Caco-2 (cell line): ENCODE measurements at regions not wholly inside any gene's neighbourhood (a gene's known extent, or its start where the extent isn't known, plus 50 kb on each side); places are given as distances from the start of the nearest gene placed in this dataset.
"Not testable (repeated sequence)": the region's sequence is repeated elsewhere in the genome, so short reads cannot be mapped to it uniquely, and the experiment has no call there.

ENCODE experiments used
- BruUV-seq: library from RNA; stranded (reverse); fragments of 400-500 nt; replicated peaks from 2 replicates; lab custom pipeline; 2021; lab: Mats Ljungman, UMichigan
- CTCF ChIA-PET: fragments of 300-600 bp; sonication (Branson Sonifier 250); formaldehyde crosslinking; loops from one replicate; lab custom pipeline; 2022; ENCODE audit warnings: antibody characterized with exemption; lab: Charles Lee
- POLR2A ChIA-PET: fragments of 300-600 bp; sonication (Branson Sonifier 250); formaldehyde crosslinking; loops from one replicate; lab custom pipeline; 2022; ENCODE audit warnings: antibody characterized with exemption; lab: Charles Lee
- DNase-seq, 2 experiments: peaks; one replicate each; pipeline versions ENCODE4 v3.0.0 to v3.0.0-alpha.2; 2020 to 2022
- H3K27me3 ChIP-seq: replicated peaks from 2 replicates; pipeline ENCODE4 v1.6.0; 2011; ENCODE audit warnings: low read length; ENCODE audit not compliant: control insufficient read depth, insufficient read depth
- H3K36me3 ChIP-seq: 2 replicates; pipeline ENCODE4 v1.5.1; 2011; ENCODE audit warnings: low read length; ENCODE audit not compliant: control insufficient read depth, insufficient read depth
- H3K4me1 ChIP-seq: fragments of 250-450 bp; sonication (Bioruptor Pico); 2 replicates; pipeline ENCODE4 v1.5.1; 2020; ENCODE audit warnings: mild to moderate bottlenecking
- H3K4me3 ChIP-seq: 2 replicates; pipeline ENCODE4 v1.5.1; 2011; ENCODE audit warnings: low read depth, mild to moderate bottlenecking, control low read depth, low read length
- H3K9me3 ChIP-seq: fragments of 250-450 bp; sonication (Bioruptor Pico); 2 replicates; pipeline ENCODE4 v1.5.1; 2020; ENCODE audit warnings: mild to moderate bottlenecking, moderate library complexity
- H3K27ac Mint-ChIP-seq: one replicate; pipeline ENCODE4 v1.8.0; 2022; ENCODE audit warnings: mixed read lengths; ENCODE audit not compliant: unreplicated experiment
- H3K27me3 Mint-ChIP-seq: one replicate; pipeline ENCODE4 v1.8.0; 2022; ENCODE audit warnings: mixed read lengths; ENCODE audit not compliant: insufficient read depth, unreplicated experiment
- H3K36me3 Mint-ChIP-seq: one replicate; pipeline ENCODE4 v1.8.0; 2022; ENCODE audit warnings: mild to moderate bottlenecking, mixed read lengths; ENCODE audit not compliant: insufficient read depth, unreplicated experiment
- H3K4me1 Mint-ChIP-seq: one replicate; pipeline ENCODE4 v1.8.0; 2022; ENCODE audit warnings: low read depth, mixed read lengths; ENCODE audit not compliant: unreplicated experiment
- H3K4me3 Mint-ChIP-seq: one replicate; pipeline ENCODE4 v1.8.0; 2022; ENCODE audit warnings: mild to moderate bottlenecking, moderate library complexity, mixed read lengths; ENCODE audit not compliant: unreplicated experiment
- H3K9me3 Mint-ChIP-seq: one replicate; pipeline ENCODE4 v1.8.0; 2022; ENCODE audit warnings: mixed read lengths; ENCODE audit not compliant: unreplicated experiment
- intact Hi-C: fragments of 100-400 bp; cut with micrococcal nuclease; formaldehyde crosslinking; loops from one replicate; pipeline ENCODE4 v1.10.0; 2022; ENCODE audit not compliant: unreplicated experiment
- TF ChIP-seq, protein P1 (sequence below), 2 experiments: fragments of 200-600 bp in 1 of 2; IDR thresholded peaks; 1 replicate in 1 of 2; 2 replicates in 1 of 2; pipeline versions ENCODE4 v1.5.1 to v1.8.0; 2011 to 2022; ENCODE audit warnings: antibody characterized with exemption in 1 of 2, control low read depth in 1 of 2, inconsistent platforms in 1 of 2, low read depth in 1 of 2, low read length in 1 of 2, mild to moderate bottlenecking in 1 of 2, moderate library complexity in 1 of 2; ENCODE audit not compliant: insufficient read depth in 1 of 2, severe bottlenecking in 1 of 2, unreplicated experiment in 1 of 2

DNA sequence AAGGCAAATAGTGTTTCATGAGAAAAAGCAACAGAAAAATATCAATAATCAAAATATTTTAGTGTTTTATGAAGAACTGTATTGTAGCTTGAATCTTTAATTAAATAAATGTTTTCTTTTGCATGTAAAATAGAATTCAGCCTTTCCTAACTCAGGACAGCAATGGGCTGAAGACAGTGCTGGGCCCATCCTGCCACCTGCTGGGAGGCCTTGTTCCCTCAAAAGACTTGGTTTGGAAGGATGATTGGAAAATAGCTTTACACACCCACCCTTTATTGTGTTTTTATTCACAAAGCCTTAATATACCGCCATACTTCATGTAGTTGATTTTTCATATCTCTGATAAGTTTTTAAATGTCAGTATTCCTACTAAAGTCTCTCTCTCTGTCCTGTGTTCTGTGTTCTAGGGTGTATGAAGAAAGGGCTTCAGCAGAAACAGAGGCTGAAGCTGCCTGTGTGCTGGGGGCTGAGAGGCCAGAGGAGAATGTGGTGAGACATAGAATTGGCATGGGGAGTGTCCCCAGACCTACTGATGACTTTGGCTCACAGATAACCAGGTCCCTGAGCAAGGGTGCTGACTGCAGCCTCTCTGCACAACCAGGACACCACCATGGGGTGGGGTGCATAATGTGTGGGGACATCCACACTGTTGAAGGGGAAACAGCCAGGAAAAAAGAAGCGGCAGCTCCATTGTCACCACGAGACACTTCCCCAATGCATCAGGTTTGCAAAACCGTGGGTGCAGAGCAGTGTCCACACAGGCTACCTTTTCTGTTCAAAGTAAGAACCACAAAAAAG is 286.0 kb upstream of the WSB1 start:
- POLR2A ChIA-PET, H3K27ac Mint-ChIP-seq, H3K9me3 ChIP-seq, H3K36me3 ChIP-seq, CTCF ChIA-PET, H3K36me3 Mint-ChIP-seq, H3K27me3 Mint-ChIP-seq, BruUV-seq, H3K4me1 ChIP-seq, H3K9me3 Mint-ChIP-seq, H3K4me1 Mint-ChIP-seq, H3K27me3 ChIP-seq, H3K4me3 Mint-ChIP-seq, intact Hi-C loops, H3K4me3 ChIP-seq: not testable (repeated sequence)
- TF ChIP-seq, protein P1, sequence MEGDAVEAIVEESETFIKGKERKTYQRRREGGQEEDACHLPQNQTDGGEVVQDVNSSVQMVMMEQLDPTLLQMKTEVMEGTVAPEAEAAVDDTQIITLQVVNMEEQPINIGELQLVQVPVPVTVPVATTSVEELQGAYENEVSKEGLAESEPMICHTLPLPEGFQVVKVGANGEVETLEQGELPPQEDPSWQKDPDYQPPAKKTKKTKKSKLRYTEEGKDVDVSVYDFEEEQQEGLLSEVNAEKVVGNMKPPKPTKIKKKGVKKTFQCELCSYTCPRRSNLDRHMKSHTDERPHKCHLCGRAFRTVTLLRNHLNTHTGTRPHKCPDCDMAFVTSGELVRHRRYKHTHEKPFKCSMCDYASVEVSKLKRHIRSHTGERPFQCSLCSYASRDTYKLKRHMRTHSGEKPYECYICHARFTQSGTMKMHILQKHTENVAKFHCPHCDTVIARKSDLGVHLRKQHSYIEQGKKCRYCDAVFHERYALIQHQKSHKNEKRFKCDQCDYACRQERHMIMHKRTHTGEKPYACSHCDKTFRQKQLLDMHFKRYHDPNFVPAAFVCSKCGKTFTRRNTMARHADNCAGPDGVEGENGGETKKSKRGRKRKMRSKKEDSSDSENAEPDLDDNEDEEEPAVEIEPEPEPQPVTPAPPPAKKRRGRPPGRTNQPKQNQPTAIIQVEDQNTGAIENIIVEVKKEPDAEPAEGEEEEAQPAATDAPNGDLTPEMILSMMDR (IDR thresholded peaks at IDR 0.05; ENCODE audit: insufficient read depth in 1 of 2, low read depth in 1 of 2, low read length in 1 of 2, severe bottlenecking in 1 of 2, unreplicated experiment in 1 of 2) = peak; percentile 32 to 38
- DNase-seq = peak in 1 of 2 experiments; percentile 38

GRCh38 chr17:27009087-27009486 is 284.8 kb upstream of the WSB1 start:
- Mint-ChIP-seq H3K27me3 (no peaks in the 10 kb centered on the region), H3K9me3 (no peaks in the 10 kb centered on the region), H3K27ac (no peak overlapping the region), H3K4me1 (no peaks in the 10 kb centered on the region), H3K4me3 (no peak overlapping the region), H3K36me3 (no peaks in the 10 kb centered on the region)
- H3K36me3 ChIP-seq = no peaks in the 10 kb centered on the region
- POLR2A ChIA-PET = no interaction called here
- no peaks in the 10 kb centered on the region for H3K9me3 ChIP-seq
- BruUV-seq = no TSS peak
- DNase-seq = no peak
- intact Hi-C loops = no loop called here
- no peaks in the 10 kb centered on the region for H3K27me3 ChIP-seq
- CTCF ChIA-PET = no interaction called here
- TF ChIP-seq, protein P1 (IDR thresholded peaks at IDR 0.05; ENCODE audit: insufficient read depth in 1 of 2, low read depth in 1 of 2, low read length in 1 of 2, severe bottlenecking in 1 of 2, unreplicated experiment in 1 of 2) = no peak
- H3K4me3 ChIP-seq = no peak overlapping the region
- H3K4me1 ChIP-seq = no peaks in the 10 kb centered on the region

DNA sequence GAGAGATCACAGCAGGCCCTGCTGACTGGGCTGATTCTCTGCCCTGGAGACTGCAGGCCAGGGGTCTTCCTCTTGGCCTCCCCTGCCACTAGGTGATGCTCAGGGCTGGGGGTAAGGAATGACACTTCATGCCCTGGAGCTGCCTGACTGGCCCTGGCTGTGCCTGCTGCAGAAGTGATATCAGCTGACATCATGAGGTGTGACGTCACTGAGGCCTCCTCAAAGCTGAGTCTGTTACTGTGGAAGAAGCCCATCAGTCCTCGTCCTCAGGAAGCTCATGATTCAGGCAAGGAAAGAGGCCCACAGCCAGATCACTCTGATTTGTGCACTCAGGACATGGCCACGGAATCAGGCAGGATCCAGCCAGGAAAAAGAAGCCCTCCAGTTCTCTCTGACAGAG is 283.8 kb upstream of the WSB1 start:
- H3K9me3 ChIP-seq, H3K27me3 ChIP-seq, H3K27me3 Mint-ChIP-seq, intact Hi-C loops, H3K4me3 ChIP-seq, H3K36me3 Mint-ChIP-seq, H3K4me3 Mint-ChIP-seq, POLR2A ChIA-PET, BruUV-seq, H3K9me3 Mint-ChIP-seq, CTCF ChIA-PET, H3K27ac Mint-ChIP-seq, H3K36me3 ChIP-seq, H3K4me1 ChIP-seq, H3K4me1 Mint-ChIP-seq: not testable (repeated sequence)
- peak in 1 of 2 experiments; percentile 12 for DNase-seq

GRCh38 chr17:27030552-27030951 is 263.4 kb upstream of the WSB1 start:
- POLR2A ChIA-PET, H3K4me3 Mint-ChIP-seq, H3K4me1 Mint-ChIP-seq, DNase-seq, BruUV-seq, H3K27ac Mint-ChIP-seq, H3K27me3 ChIP-seq, H3K27me3 Mint-ChIP-seq, H3K36me3 ChIP-seq, H3K36me3 Mint-ChIP-seq, H3K4me1 ChIP-seq, CTCF ChIA-PET, H3K4me3 ChIP-seq, intact Hi-C loops, H3K9me3 ChIP-seq: not testable (repeated sequence)
- peaks cover 25% of the 10 kb centered on the region for H3K9me3 Mint-ChIP-seq
